Tibial nerve (tissue), 3 donors: ENCODE measurements at regions not wholly inside any gene's neighbourhood (a gene's known extent, or its start where the extent isn't known, plus 50 kb on each side); places are given as distances from the start of the nearest gene placed in this dataset.

Experiments
- CTCF ChIP-seq, 5 experiments: fragments of 200-600 bp in 3 of 5; fragments of 450-650 bp in 2 of 5; sonication (generic) in 3 of 5; IDR thresholded peaks; one replicate each; pipeline ENCODE4 v1.5.1; 2016 to 2019; ENCODE audit warnings: antibody characterized with exemption in 5 of 5, mild to moderate bottlenecking in 3 of 5, moderate library complexity in 2 of 5
- POLR2A ChIP-seq, 2 donors: fragments of 450-650 bp; IDR thresholded peaks; one replicate each; pipeline ENCODE4 v1.6.1; 2017; ENCODE audit warnings: antibody characterized with exemption in 2 of 2, mild to moderate bottlenecking in 2 of 2, moderate library complexity in 2 of 2

- TF ChIP-seq CTCF (IDR thresholded peaks at IDR 0.05) (no peak), POLR2A (IDR thresholded peaks at IDR 0.05) (no peak)
Measured at GRCh38 chr6:51342393-51342792, 523.7 kb downstream of the TFAP2B start.
